Fibroblast of skin of back (primary cell): ENCODE measurements at regions not wholly inside any gene's neighbourhood (a gene's known extent, or its start where the extent isn't known, plus 50 kb on each side); places are given as distances from the start of the nearest gene placed in this dataset.
"Not testable (repeated sequence)": the region's sequence is repeated elsewhere in the genome, so short reads cannot be mapped to it uniquely, and the experiment has no call there.

Experiments
- DNase-seq: peaks from one replicate; pipeline ENCODE4 v3.0.0-alpha.2; 2013

GRCh38 chr12:87406926-87407325 lies 622.3 kb downstream of the C12orf50 start:
- no peak for DNase-seq

- DNase-seq = no peak
These were observed 623.3 kb downstream of the C12orf50 start for GRCh38 chr12:87405918-87406317.

GRCh38 chr12:87394168-87394567 lies 635.0 kb downstream of the C12orf50 start:
- DNase-seq = not testable (repeated sequence)

GRCh38 chr12:87388376-87388775 lies 640.8 kb downstream of the C12orf50 start:
- DNase-seq = no peak

GRCh38 chr12:87385322-87385721 lies 643.9 kb downstream of the C12orf50 start:
- DNase-seq = no peak

- no peak for DNase-seq
These were observed 645.0 kb downstream of the C12orf50 start for GRCh38 chr12:87384226-87384625.

- no peak for DNase-seq
These were observed 645.5 kb downstream of the C12orf50 start for GRCh38 chr12:87383680-87384079.

GRCh38 chr12:87382959-87383566 lies 646.1 kb downstream of the C12orf50 start:
- no peak for DNase-seq

- DNase-seq = no peak
These were observed 646.8 kb downstream of the C12orf50 start for GRCh38 chr12:87382436-87382835.

- DNase-seq = no peak
These were observed 647.5 kb downstream of the C12orf50 start for GRCh38 chr12:87381742-87382141.

- DNase-seq = no peak
These were observed 650.7 kb downstream of the C12orf50 start for GRCh38 chr12:87378526-87378925.

GRCh38 chr12:87376722-87377121 lies 652.5 kb downstream of the C12orf50 start:
- DNase-seq = no peak

- DNase-seq = no peak
These were observed 660.0 kb downstream of the C12orf50 start for GRCh38 chr12:87369161-87369560.

GRCh38 chr12:87368259-87368658 lies 660.9 kb downstream of the C12orf50 start:
- DNase-seq = no peak

- DNase-seq = no peak
These were observed 663.8 kb downstream of the C12orf50 start for GRCh38 chr12:87365423-87365822.

GRCh38 chr12:87363497-87364084 lies 665.6 kb downstream of the C12orf50 start:
- no peak for DNase-seq

- DNase-seq = no peak
These were observed 679.5 kb downstream of the C12orf50 start for GRCh38 chr12:87349681-87350080.

GRCh38 chr12:87348071-87348470 lies 681.1 kb downstream of the C12orf50 start:
- no peak for DNase-seq

- no peak for DNase-seq
These were observed 684.5 kb downstream of the C12orf50 start for GRCh38 chr12:87344699-87345098.

GRCh38 chr12:87338681-87339080 lies 690.5 kb downstream of the C12orf50 start:
- DNase-seq = no peak

GRCh38 chr12:87336814-87337336 lies 692.3 kb downstream of the C12orf50 start:
- DNase-seq = no peak

GRCh38 chr12:87332987-87333726 lies 696.0 kb downstream of the C12orf50 start:
- no peak for DNase-seq

GRCh38 chr12:87330071-87330555 lies 699.1 kb downstream of the C12orf50 start:
- not testable (repeated sequence) for DNase-seq
